ENCODE measurements at regions not wholly inside any gene's neighbourhood (a gene's known extent, or its start where the extent isn't known, plus 50 kb on each side); places are given as distances from the start of the nearest gene placed in this dataset.

DNA sequence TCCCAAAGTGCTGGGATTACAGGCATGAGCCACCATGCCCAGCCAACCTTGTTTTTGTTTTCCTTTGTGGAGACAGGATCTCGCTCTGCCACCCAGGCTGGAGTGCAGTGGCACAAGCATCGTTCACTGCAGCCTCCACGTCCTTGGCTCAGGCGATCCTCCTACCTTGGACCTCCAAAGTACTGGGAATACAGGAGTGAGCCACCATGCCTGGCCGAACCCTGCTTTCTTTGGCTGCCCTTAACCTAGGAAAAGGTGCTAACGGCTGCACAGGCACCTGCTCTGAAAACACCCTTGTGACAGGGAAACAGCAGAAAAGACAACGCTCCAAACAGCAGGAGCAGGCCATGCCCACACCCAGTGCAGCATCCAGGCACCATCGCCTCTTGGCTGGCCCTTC, 71.9 kb downstream of the OAT start:
- in situ Hi-C loops (cut with HindIII; ENCODE audit: low sequenced_read_pairs), result no loop called here

- in situ Hi-C loops (cut with HindIII; ENCODE audit: low sequenced_read_pairs), result no loop called here
Measured at GRCh38 chr10:124345521-124345920, 73.2 kb downstream of the OAT start.

GRCh38 chr10:124344931-124345330, 73.8 kb downstream of the OAT start:
- in situ Hi-C loops (cut with HindIII; ENCODE audit: low sequenced_read_pairs), result no loop called here

GRCh38 chr10:124344266-124344590, 74.5 kb downstream of the OAT start:
- in situ Hi-C loops (cut with HindIII; ENCODE audit: low sequenced_read_pairs), result no loop called here

- in situ Hi-C loops (cut with HindIII; ENCODE audit: low sequenced_read_pairs), result no loop called here
Measured at GRCh38 chr10:124343351-124344265, 75.1 kb downstream of the OAT start.

DNA sequence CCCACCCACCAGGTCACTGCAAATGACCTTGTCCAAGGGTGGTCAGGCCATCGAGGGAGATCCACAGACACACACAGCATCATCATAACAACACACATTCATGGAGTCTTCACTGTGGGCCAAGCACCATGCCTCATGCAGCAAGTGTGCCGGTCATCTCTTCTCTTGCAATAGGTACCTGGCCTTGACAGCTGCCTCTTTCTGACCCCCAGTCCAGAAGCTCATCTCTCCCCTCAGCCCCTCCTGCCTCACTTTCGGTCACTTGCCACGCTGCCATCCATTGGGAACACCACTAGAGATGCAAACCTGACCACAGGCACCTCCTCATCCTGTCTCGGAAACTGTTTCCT, 75.9 kb downstream of the OAT start:
- in situ Hi-C loops (cut with HindIII; ENCODE audit: low sequenced_read_pairs), result no loop called here

- in situ Hi-C loops (cut with HindIII; ENCODE audit: low sequenced_read_pairs), result no loop called here
Measured at GRCh38 chr10:124342136-124342820, 76.4 kb downstream of the OAT start.

GRCh38 chr10:124341768-124342135, 77.0 kb downstream of the OAT start:
- in situ Hi-C loops (cut with HindIII; ENCODE audit: low sequenced_read_pairs), result no loop called here

DNA sequence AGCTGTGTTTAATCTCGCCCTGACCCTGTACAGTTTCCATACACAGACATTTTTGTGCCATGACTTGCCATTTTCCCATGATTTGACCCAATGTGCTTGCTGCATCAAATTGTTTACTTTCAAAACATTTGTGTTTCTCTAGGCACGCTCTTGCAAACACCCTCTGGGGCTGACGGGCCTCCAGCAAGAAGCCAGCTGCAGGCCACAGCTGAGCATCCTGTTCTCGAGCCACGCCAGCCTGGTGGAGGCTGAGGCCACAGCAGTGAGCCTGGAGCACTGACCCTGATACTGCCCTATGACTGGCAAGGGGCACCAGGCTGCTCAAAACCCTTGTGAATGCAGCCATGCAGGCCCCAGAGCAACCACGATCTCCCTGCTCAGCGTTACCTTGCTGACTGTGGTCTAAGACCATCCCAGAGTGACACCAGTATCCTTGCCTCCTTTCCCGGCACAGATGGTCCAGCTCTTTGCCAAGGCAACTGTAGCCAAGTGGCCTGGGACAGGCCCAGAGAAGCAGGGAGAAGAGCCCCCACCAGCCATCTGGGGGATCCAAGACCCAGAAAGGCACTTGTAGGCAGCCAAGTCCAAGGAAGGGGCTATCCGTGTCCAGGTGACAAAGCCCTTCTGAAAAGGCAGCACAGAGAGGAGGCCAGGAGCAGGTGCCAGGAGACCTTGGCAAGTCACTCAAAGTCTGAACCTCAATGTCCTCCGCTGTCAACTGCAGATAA, 78.5 kb downstream of the OAT start:
- in situ Hi-C loops (cut with HindIII; ENCODE audit: low sequenced_read_pairs), result no loop called here

DNA sequence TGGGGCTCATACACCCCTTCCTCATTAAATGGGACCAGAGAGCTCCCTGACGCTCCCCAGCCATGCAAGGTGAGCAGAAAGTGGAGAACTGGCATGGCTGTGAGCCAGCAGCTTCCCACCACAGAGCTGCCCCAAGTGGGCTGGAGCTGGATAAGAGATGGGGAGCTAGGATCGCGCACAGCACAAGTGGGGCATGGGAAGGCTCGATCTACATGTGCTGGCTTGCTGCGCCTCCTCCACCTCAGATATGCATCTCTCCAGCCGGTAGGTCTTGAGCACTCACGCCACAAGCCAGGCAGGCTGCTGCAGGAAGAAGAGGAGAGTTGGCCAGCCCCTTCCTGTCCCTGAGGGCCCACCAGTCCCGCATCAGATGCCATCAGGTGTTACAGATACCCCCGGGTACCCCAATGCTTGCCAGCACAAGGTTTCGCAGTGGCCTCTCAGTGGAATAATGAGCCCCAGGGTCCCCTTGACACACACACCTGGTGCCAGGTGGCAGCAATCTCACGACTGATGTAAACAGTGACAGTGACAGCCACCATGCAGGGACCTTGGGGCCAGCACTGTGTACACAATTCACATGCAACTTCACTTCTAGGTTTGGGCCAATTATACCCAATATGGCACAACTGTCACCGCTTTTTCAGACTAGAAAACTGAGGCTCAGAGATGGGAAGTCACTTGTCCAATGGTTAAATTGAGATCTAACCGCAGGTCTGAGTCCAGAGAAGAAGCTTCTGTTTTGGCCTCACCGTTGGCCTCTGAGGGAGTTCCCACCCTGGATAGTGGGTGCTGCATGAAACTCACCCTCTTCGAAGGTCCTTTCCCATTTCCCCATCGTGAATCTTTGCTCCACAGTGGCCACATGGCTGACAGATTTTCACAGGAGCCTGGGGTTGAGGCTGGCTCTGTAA, 79.3 kb downstream of the OAT start:
- in situ Hi-C loops (cut with HindIII; ENCODE audit: low sequenced_read_pairs), result no loop called here

DNA sequence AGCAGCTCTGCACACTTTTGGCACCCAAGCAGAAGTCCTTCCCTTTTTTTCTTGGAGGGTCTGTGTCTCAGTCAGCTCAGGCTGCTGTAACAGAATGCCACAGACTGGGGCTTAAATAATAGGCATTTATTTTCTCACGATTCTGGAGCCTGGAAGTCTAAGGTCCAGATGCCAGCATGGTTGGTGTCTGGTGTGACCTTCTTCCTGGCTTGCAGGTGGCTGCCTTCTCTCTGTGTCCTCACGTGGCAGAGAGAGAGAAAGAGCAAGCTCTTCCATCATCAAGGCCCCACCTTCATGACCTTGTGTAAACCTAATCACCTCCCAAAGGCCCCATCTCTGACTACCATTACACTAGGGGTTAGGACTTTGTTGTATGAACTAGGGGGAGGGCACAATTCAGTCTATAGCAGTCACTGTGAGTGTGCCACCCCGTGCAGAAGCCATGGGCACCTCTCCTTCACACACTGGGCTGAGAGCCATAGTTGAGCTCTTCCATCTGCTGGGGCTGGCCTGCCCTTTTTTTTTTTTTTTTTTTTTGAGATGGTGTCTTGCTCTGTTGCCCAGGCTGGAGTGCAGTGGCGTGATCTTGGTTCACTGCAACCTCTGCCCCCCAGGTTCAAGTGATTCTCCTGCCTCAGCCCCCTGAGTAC, 80.3 kb downstream of the OAT start:
- in situ Hi-C loops (cut with HindIII; ENCODE audit: low sequenced_read_pairs), result no loop called here

GRCh38 chr10:124336186-124336585, 82.5 kb downstream of the OAT start:
- in situ Hi-C loops (cut with HindIII; ENCODE audit: low sequenced_read_pairs), result no loop called here

GRCh38 chr10:124333931-124334330, 84.8 kb downstream of the OAT start:
- in situ Hi-C loops (cut with HindIII; ENCODE audit: low sequenced_read_pairs), result no loop called here

DNA sequence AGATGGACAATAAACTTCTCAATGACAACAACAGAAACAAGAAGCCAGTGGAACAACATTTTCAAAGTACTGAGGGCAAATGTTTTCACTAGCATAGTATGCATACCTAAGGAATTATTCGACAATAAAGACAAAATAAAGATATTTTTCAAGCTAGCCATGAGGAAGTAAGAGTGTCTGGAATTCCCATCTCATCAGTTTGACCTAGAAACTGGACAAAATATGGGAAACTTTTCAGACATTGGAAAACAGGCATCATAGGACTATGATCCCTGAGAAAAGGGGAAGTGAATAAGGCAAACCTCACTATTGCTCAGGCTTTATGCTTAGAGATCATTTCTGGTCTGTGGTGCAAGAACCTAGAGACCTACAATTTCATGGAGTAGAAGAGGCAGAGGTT, 86.3 kb downstream of the OAT start:
- in situ Hi-C loops (cut with HindIII; ENCODE audit: low sequenced_read_pairs), result no loop called here

DNA sequence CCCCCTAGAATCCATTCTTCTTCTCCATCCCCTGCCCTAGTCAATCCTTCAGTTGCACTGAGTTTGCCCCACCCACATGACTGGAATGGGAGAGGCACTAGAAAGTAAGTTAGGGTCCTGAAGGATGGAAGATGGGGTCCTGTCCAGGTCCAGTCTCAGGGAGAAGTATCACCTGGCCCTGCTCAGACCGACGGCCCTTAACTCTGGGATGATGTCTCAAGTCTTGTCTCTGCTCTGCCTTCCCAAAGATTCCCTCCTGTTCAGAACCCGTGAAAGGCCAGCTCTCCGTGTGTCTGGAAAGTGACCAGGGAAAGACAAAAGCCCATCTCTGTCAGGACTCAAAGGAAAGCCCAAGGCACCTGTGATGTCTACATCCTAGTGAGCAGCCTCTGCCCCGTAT, 88.8 kb downstream of the OAT start:
- in situ Hi-C loops (cut with HindIII; ENCODE audit: low sequenced_read_pairs), result no loop called here

GRCh38 chr10:124329362-124329761, 89.4 kb downstream of the OAT start:
- in situ Hi-C loops (cut with HindIII; ENCODE audit: low sequenced_read_pairs), result no loop called here

- in situ Hi-C loops (cut with HindIII; ENCODE audit: low sequenced_read_pairs), result no loop called here
Measured at GRCh38 chr10:124328477-124329220, 90.1 kb downstream of the OAT start.

- in situ Hi-C loops (cut with HindIII; ENCODE audit: low sequenced_read_pairs), result no loop called here
Measured at GRCh38 chr10:124325998-124326636, 92.6 kb downstream of the OAT start.

- in situ Hi-C loops (cut with HindIII; ENCODE audit: low sequenced_read_pairs), result no loop called here
Measured at GRCh38 chr10:124325633-124325914, 93.1 kb downstream of the OAT start.
